Suppressor macrophage treated with lipopolysaccharide for 4 hours (primary cell): ENCODE measurements at regions not wholly inside any gene's neighbourhood (a gene's known extent, or its start where the extent isn't known, plus 50 kb on each side); places are given as distances from the start of the nearest gene placed in this dataset.

Source experiments
- DNase-seq: peaks from one replicate; pipeline ENCODE4 v3.0.0-alpha.2; 2020

DNA sequence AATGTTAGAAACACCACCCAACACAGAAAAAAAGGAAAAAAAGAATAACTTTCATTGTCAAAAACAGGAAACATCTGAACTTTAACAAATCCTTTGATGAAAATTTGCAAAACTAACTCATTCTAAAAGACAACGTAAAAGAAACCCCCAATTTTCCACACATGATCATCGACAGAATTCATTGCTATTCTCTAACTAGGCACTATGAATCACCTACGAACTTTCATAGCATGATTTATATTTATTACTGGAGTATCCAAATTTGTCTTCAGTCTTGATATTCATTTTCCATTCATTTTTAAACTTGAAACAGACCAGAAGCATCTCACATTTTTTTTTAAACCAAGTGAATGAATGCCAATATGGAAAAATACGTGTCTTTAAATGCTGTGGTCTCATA lies 514.6 kb downstream of the TLE4 start:
- DNase-seq: no peak

DNA sequence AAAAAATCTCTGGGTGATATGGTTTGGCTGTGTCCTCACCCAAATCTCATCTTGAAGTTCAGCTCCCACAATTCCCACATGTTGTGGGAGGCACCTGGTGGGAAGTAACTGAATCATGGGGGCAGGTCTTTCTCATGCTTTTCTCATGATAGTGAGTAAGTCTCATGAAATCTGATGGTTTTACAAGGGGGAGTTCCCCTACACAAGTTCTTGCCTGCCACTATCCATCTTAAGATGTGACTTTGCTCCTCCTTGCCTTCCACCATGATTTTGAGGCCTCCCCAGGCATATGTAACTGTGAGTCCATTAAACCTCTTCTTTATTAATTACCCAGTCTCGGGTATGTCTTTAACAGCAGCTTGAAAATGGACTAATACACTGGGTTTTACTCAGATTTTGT lies 513.9 kb downstream of the TLE4 start:
- no peak for DNase-seq

DNA sequence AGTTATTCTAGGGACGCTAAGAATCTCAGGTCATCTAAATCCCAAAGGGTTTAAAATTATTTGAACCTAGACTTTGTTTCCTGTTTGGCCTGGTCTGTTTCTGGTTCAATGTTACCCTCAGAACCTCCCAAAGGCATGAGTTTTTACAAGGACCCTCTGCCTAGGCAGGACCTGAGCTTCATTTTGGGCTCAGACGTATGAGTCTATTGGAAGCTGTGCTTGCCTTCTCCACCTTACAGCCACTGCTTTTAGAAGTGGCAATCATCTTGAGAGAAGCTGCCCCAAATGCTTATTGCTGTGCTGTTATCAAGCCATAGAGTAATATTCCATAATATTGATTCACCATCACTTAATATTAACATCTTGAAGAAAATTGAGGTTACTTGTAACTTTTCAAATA lies 510.4 kb downstream of the TLE4 start:
- DNase-seq: no peak

DNA sequence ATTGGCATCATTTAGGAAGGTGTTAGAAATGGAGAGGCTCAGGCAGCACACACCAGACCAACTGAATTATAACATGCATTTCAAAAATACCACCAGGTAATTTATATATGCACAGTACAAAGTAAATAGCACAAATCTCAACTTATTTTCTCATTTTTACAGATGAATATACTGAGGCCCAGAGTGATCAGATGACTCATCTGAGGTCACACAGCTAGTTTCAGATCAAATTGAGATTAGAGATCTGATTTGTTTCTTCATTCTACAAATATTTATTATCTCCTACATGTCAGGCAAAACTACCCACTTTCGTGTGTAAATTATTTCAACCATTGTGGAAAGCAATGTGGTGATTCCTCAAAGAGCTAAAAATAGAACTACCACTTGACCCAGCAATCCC lies 507.1 kb downstream of the TLE4 start:
- DNase-seq: no peak

DNA sequence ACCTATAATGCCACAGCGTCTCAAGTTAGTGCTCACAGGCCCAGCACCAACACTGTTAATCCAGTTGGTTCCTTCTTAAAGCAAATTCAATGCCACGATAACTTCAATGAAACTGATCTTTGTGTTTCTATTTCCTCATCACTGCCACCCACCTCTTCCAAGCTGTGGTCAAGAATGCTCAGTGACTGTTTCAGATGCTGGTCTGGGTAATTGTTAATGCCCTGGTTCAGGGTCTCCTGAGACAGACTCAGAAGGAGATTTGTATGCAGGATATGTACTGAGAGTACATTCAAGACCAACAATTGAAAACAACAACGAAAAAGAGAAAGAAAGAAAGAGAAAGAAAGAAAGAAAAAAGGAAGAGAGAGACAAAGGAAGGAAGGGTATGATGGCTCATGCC lies 505.3 kb downstream of the TLE4 start:
- no peak for DNase-seq

DNA sequence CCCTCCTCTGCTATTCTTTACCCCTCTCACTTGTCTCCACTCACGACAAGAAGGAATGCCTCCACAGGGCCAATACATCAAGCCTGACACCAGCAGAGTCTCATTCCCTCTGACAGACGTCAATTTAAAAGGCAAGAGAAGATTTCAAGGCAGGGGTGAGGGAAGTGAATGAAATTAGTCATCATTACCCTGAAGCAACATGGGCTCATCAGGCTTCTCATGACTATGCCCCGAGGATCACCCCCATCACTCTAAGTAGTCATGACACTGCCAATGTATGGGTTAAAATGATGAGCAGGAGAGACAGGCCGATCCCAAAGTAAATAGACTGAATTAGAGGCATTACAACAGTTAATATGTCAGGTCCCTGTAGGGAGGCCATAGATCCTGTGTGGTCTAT lies 504.4 kb downstream of the TLE4 start:
- DNase-seq: no peak

DNA sequence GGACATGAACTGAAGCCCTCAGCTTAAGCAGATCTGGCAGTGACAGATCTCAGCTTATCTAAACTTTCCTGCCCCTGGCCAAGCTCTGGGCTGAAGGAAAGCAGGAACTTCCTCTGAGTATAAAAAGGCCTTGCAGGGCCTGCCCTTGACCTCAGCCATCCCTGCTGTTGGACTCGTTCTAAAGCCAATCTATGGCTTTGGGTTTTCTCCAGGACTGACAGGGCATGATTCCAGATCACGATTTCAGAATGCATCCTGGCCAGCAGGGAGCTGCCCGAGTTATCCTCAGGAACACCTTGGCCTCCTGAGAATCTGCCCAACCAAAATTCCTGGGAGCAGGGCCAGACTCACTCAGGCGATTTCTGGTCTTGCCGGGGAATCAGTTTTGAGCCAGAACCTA lies 502.7 kb downstream of the TLE4 start:
- no peak for DNase-seq

DNA sequence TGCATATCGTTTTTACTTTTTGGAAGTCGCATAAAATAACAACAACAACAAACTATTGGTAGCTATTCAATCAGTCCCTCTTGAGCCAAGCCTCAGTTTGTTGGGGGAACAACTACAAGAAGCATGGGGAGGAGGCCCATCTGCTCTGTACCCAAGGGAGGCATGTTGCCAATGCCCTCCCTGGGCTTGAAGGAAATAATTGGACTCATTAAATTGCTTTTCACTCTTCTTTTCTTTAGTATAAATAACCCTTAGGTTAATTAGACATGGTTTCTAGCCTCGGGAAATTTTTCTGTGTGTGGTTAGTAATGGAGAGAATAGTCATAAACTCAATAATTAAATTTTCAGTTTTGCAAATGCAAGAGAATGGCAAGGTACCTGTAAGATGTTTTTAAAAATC lies 500.7 kb downstream of the TLE4 start:
- no peak for DNase-seq

DNA sequence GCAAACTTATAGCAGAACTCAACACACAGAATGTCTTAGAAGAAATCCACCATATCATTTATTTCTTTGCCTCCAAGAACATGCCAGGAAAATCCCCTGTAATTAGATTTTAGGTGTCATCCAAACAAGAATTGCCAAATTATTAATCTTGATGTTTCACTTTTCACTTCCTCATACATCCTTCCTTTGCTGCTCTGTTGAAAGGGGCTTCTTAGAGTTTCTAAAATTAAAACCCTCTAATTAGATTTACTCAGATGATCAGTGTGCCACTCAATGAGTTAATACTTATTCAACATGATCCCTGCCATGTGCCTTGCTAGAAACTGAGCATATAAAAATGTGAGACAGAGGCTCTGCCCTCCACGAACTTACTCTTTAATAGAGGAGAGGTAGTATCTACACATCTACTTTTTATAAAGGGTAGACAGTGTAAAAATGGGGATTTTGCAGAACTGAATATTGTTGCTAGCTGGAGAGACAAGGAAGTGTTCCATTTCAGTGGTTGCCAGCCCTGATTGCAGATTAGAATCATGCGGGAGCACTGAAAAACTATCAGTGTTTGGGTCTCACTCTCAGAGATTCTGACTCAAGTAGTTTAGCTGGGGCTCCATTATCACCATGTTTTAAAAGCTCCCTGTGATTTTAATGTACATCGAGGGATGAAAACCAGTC lies 498.4 kb downstream of the TLE4 start:
- no peak for DNase-seq

DNA sequence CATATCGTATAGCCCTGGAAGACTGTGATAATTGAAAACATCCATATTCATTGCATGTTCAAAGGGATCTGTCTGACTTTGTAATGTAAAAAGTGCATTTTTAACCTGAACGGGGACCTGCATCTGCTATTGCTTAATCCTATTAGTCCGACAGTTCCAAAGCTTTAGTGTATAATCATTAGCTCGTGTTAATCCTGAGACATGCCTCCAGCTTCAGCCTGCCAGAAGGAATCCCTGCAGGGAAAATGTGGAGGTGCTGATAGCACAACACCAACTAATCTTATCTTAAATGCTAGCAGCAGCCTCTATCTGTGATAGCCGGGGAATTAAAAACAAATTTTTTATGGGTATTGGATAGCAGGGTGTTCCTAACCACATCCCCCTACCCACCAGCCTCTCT lies 495.2 kb downstream of the TLE4 start:
- no peak for DNase-seq

DNA sequence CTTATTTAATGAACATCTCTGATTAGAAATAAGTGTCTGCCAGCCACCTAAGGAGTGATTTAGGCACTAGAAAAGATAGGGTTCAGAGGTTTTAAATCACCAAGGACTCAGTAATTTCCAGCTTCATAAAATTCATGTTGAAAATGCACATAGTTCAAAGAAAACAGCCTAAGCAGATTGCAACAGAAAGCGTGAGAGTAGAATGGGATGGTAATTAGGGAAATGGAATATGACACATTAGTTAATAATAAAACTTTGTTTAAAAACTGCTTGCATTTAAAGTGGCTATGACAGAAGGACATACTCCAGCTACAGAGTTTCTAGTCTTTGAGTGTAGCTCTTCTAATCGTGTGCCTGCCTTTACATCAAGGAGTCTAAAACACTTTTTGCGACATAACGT lies 490.8 kb downstream of the TLE4 start:
- no peak for DNase-seq

DNA sequence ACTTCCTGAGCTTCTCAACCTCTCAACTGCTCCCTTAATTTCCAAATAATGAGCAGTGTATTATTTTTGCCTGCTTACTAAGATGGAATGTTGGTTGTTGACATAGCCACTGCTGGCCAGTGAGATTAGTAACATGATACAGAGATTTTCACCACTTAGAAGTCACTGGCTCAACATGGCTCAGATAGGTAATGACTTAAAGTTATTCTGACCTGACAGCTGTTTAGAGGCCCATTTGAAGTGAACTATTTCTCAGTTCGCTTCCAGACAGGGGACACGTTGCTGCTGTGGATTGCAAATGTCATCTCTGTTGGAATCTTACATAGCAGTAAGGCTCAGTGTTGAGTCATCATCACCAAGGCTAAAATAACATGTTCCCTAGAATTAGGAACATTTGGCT lies 490.2 kb downstream of the TLE4 start:
- no peak for DNase-seq

DNA sequence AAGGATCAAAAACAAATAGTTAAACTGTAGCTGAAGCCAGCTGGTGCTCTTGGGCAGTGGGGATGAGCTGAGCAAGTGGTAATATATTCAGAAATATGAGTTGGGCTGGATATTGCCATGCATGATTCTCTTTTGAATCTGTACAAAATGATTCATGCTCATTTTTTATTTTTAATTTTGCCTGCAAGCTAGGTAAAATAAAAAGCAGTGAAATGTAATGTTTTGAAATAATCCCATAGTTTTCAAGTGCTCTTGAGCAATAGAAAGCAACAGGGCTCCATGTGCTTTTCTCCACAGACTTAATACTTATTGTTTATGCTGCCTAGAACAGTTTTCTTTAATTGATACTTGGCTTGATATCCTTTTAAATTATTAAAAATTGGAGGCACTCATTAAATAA lies 489.3 kb downstream of the TLE4 start:
- no peak for DNase-seq

DNA sequence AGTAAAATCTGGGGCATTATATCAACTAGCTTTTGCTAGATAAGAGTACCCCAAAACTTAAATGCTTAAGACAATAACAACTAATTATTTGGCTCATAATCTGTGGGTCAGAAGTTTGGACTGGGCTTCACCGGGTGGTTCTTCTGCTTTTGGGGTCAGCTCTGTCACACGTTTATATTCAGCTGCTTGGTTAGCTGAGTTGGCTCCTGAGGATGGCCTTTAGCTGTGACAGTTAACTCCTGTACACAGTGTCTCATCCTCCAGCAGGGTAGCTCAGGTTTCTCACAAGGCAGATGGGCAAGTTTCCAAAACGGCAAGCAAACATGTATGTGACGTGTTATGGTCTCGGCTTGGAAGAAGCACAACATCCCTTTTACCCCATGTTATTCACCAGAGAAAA lies 488.2 kb downstream of the TLE4 start:
- no peak for DNase-seq

DNA sequence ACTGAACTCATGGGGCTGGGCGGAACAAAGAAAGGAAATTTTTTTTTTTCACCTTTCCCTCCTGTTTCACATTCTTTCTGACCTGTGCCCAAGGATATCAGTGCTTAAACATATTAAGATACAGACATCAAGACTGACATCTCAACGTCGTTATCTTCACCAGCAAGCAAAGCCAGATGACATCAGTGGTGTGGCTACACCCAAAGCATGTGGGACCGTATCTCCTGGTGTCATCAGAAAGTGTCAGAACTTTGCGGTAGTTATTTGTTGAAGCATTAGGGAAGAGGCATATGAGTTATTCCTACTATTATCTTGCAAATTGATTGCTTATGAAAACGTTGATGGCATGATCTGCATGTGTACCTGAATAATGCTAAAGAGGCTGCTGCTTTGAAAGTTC lies 487.4 kb downstream of the TLE4 start:
- DNase-seq: no peak

DNA sequence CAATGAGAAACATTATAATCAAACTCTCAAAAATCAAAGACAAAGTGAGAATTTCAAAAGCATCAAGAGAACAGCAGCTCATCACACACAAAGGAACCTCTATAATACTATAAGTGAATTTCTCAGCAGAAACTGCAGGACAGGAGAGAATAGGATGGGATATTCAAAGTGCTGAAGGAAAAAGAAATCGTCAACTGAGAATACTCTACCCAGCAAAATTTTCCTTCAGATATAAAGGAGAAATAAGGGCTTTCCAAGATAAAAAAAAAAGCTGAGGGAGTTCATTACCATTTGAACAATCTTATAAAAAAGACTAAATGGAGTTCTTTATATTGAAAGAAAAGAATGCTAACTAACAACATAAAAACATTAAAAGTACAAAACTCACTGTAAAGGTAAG lies 481.1 kb downstream of the TLE4 start:
- no peak for DNase-seq

DNA sequence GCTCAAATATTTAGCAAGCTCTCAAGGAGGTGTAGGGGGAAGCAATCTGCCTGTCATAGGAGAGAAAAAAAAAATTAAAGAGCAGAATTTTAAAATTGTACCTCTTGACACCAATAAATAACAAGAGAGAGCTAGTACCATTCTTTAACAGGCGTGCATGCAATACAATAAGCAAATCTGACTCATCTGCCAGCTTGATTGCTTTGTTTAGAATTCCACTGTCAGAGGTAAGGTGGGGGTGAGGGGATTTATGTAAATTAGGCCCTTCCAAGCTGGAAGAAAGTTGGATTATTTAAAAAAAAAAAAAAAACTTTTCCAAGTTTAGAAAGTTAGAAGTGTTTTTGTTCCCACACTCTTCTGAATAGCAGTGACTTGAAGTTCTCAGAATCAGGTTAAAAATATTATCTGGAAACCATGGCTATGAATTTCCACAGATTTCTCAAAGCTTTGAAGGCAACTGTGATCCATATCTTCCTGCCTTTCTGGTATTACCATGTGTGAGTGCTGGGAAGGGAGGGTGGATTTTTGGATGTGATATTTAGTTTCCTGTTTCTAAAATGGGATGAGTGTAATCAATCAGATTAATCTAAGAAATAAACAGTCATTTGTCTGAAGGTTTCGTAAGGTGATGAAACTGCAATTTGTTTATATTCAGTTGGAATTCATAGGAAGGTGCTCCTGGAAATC lies 477.5 kb downstream of the TLE4 start:
- DNase-seq: no peak

DNA sequence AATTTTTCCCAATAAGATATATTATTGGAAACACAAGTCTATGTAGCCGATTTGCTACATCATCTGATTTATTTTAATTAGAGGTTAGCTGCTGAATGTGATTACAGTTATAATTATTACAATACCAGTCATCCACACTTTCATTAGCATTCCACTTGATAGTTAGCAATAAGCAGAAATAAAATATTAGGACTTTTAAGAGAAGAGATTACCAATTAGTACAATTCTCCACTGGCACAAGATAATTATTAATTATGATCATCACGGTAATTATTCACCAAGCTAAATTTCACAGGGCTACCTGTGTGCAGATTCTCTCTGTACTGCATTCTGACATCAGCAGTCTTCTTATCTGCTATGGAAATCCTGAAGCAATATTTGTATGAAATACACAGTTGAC lies 474.7 kb downstream of the TLE4 start:
- DNase-seq: no peak

DNA sequence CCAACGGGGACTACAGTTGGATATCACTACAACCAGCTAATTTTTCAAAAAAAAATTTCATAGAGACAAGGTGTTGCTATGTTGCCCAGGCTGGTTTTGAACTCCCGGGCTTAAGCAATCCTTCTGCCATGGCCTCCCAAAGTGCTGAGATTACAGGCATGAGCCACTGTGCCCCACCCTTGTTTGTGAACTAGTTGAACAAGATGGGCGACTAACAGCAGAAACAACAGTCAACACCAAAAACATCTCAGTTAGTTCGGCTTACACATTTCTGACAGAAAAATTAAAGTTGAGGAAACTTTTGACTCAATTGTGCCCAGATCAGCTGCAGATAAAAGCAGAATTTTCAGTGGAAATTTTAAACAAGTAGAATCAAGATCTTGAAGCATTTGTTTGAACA lies 470.1 kb downstream of the TLE4 start:
- DNase-seq: no peak

DNA sequence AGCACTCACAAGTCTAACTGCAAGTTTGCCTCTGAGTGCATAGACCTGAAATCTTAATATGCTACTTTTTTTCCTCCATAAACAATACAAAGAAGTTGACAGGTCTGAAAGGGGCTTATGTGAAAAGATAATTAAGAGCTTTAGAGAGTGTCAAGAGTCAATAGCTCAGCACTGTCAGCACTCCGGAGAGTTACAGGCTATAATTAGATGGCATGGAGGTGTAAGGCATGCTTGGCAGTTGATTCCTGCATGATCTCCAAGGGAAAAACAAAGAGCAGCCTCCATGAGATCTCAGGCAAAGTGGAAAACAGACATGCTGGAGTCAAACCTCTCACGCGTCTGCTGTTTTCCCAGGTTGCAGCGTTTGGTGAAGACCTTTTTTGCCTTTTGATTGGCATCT lies 468.7 kb downstream of the TLE4 start:
- no peak for DNase-seq

DNA sequence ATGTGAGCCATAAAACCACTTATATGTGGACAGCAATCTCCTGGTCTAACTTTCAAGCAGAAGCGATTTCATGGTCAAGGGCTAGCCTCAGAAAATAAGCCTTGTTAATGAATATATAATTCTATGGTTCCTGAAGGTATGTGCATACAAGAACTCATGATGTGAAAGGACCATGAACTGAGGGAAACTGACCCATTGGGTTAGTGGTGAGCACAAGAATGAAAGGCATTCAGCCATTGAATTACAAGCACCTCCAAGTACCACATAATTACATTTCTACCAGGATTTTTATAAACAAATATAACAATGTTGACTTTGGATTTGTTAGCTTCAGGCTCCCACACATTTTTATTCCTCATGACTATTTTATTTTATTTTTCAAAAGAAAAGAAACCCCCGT lies 459.0 kb downstream of the TLE4 start:
- no peak for DNase-seq

DNA sequence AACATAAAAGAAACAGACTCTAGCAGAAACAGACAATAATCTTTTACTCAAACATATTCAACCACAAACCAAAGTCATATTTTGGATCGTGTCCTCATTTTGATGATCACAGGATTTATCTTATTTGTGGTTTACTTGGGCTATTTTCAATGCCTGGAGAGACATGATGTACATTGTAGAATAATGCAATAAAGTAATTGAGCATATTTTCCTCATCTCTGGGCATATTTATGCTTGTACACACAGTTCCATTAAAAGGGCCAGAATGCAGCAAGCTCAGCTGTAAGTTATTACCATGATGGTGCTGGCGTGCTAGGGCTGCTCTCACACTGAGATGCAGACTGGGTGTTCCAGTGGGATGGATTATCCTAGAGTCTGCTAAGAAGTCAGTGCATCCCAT lies 456.7 kb downstream of the TLE4 start:
- no peak for DNase-seq

DNA sequence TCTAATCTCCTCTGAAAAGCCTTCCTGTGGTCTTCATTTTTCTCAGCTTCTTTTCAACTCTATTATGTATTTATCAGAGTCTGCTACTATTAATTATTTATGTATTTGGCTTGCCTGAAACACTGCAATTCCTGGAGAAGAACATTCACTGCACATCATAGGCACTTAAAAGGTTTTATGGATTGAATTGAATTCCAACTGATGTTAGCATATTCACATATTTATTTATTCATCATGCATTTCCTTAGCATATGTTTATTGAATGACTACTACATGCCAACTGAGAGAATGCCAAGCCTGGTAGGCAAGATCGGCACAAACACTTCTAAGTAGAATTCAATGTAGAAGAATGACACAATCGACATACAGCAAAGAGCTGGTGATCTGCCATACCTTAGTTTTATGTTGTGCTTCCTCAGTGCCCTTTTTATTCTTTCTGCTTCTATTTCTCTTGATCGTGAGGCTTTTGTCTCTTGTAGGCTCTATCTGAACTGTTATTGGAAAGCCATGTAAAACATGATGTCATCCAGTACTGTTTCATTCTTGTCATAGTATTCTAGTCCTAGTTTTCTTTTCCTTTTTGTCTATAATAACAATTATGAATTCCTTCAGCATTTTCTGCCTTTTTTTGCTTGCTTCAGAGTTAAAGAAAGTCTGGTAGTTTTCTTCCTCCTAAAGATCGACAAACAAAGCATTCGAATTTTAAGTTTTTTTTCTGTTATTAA lies 454.2 kb downstream of the TLE4 start:
- DNase-seq: no peak

DNA sequence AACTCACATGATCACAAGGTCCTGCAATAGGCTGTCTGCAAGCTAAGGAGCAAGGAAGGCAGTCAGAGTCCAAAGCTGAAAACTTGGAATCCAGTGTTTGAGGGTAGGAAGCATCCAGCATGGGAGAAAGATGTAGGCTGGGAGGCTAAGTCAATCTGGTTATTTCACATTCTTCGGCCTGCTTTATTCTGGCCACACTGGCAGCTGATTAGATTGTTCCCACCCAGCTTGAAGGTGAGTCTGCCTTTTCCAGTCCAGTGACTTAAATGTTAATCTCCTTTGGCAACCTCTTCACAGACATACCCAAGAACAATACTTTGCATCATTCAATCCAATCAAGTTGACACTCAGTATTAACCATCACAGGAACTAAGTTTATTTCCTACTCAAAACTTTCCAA lies 453.4 kb downstream of the TLE4 start:
- no peak for DNase-seq

DNA sequence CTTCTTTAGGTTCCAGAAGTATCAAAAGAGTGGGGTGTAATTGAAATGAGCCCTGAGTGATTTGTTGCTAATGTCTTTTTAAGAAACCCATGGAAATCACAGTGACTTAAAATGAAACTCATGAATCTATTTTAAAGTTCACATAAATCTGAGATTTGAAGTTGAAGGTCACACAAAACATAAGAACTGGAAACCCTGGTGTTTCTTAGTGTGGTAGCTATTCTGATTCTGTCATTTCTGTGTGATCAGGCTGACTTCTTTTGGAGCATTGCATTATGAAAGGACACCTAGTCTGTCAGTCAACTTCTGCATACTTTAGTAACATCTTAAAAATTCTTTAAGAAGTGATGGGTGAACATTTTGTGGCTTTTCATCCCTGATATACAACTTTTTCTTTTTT lies 448.8 kb downstream of the TLE4 start:
- DNase-seq: no peak
